Sigmoid colon (tissue), 6 donors: ENCODE measurements at regions not wholly inside any gene's neighbourhood (a gene's known extent, or its start where the extent isn't known, plus 50 kb on each side); places are given as distances from the start of the nearest gene placed in this dataset.

ENCODE experiments used
- DNase-seq: peaks from one replicate; pipeline ENCODE4 v3.0.0-alpha.2; 2019
- H3K27ac ChIP-seq, 4 donors: fragments of 200-600 bp; sonication (generic); one replicate each; pipeline ENCODE4 v1.5.1; 2016 to 2019; ENCODE audit warnings: mild to moderate bottlenecking in 1 of 4
- H3K27me3 ChIP-seq, 3 donors: fragments of 200-600 bp; sonication (generic); one replicate each; pipeline ENCODE4 v1.5.1; 2019; ENCODE audit warnings: mild to moderate bottlenecking in 1 of 3
- H3K36me3 ChIP-seq, 4 donors: fragments of 200-600 bp; sonication (generic); one replicate each; pipeline ENCODE4 v1.5.1; 2016 to 2019
- H3K4me1 ChIP-seq, 4 donors: fragments of 200-600 bp; sonication (generic); one replicate each; pipeline ENCODE4 v1.5.1; 2017 to 2019
- H3K4me3 ChIP-seq, 4 donors: fragments of 200-600 bp; sonication (generic); one replicate each; pipeline ENCODE4 v1.5.1; 2017 to 2019; ENCODE audit warnings: mild to moderate bottlenecking in 2 of 4, moderate library complexity in 1 of 4
- H3K9me3 ChIP-seq, 4 donors: fragments of 200-600 bp in 3 of 4; sonication (generic) in 3 of 4; one replicate each; pipeline versions ENCODE4 v1.5.1 to v1.6.1; 2013 to 2019
- EP300 ChIP-seq, 4 donors: sonication (generic); formaldehyde crosslinking; IDR thresholded peaks; one replicate each; pipeline ENCODE4 v1.6.1; 2017; ENCODE audit warnings: antibody characterized with exemption in 4 of 4
- POLR2A ChIP-seq, 2 donors: fragments of 450-650 bp; IDR thresholded peaks; one replicate each; pipeline ENCODE4 v1.6.1; 2016; ENCODE audit warnings: antibody characterized with exemption in 2 of 2, mild to moderate bottlenecking in 2 of 2, moderate library complexity in 2 of 2
- POLR2AphosphoS5 ChIP-seq, 4 donors: sonication (generic); formaldehyde crosslinking; IDR thresholded peaks; one replicate each; pipeline ENCODE4 v1.6.1; 2017; ENCODE audit warnings: antibody characterized with exemption in 4 of 4
- WGBS, 2 donors: extraction: QIAGEN DNeasy Blood & Tissue Kit; methylation state at CpG; one replicate each; pipeline ENCODE4 v1.1.7; 2013; 5-methylcytosine and 5-hydroxymethylcytosine counted together
- intact Hi-C: fragments of 100-400 bp; cut with DNase I; formaldehyde crosslinking; loops from one replicate; pipeline ENCODE4 v1.15.1; 2023
- TF ChIP-seq, protein P1 (sequence below), 4 experiments: fragments of 450-650 bp in 3 of 4; fragments of 200-600 bp in 1 of 4; IDR thresholded peaks; one replicate each; pipeline ENCODE4 v1.5.1; 2016 to 2019; ENCODE audit warnings: antibody characterized with exemption in 4 of 4, mild to moderate bottlenecking in 3 of 4, moderate library complexity in 2 of 4
- donor health status: healthy with polysubstance abuse.
- donor health status: healthy.

DNA sequence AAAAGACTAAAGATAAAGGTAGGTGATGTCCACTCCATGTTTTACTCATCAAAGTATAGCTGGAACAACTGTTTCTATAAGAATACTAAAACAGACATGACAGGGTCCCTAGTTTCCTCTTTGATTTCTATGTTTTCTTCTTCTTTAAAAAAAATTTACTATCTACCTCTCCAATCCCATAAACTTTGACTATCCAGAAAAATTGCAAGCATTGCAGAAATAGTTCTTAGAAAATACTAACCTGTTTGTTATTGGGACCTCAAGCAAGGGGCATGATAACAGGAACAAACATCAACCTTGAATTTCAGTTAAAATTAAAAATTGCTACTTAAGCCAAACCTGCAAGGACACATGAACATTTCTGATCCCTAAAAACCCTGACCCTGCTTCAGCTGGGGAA, 1226.5 kb downstream of the C4orf33 start:
- Histone ChIP-seq H3K9me3 (no peaks in the 10 kb centered on the region), H3K4me1 (no peaks in the 10 kb centered on the region), H3K36me3 (no peaks in the 10 kb centered on the region), H3K27ac (no peak overlapping the region), H3K4me3 (no peak overlapping the region), H3K27me3 (no peaks in the 10 kb centered on the region)
- intact Hi-C loops, result no loop called here
- TF ChIP-seq EP300 (IDR thresholded peaks at IDR 0.05) (no peak), POLR2A (IDR thresholded peaks at IDR 0.05) (no peak), POLR2AphosphoS5 (IDR thresholded peaks at IDR 0.05) (no peak)
- TF ChIP-seq, protein P1, sequence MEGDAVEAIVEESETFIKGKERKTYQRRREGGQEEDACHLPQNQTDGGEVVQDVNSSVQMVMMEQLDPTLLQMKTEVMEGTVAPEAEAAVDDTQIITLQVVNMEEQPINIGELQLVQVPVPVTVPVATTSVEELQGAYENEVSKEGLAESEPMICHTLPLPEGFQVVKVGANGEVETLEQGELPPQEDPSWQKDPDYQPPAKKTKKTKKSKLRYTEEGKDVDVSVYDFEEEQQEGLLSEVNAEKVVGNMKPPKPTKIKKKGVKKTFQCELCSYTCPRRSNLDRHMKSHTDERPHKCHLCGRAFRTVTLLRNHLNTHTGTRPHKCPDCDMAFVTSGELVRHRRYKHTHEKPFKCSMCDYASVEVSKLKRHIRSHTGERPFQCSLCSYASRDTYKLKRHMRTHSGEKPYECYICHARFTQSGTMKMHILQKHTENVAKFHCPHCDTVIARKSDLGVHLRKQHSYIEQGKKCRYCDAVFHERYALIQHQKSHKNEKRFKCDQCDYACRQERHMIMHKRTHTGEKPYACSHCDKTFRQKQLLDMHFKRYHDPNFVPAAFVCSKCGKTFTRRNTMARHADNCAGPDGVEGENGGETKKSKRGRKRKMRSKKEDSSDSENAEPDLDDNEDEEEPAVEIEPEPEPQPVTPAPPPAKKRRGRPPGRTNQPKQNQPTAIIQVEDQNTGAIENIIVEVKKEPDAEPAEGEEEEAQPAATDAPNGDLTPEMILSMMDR (IDR thresholded peaks at IDR 0.05), result no peak
- DNase-seq, result no peak

DNA sequence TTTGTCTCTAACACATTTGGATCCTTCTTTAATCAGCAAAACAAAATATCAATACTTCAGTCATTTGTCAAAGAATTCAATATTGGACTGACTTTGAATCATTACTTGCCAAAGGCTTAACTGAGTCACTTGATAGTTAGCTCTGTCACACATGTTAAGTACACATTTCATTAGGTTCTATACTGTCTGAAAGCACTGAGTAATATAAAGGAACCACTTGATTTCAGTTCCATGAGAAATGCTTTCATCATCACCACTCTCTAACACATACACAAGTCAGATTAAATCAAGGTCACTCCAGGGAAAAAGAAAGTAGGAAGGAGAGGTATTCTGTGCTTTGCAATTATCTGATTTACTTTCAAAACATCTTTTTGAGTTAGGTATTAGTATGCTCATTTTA, 1233.1 kb downstream of the C4orf33 start:
- no peaks in the 10 kb centered on the region for H3K27me3 ChIP-seq
- H3K36me3 ChIP-seq, result no peaks in the 10 kb centered on the region
- TF ChIP-seq, protein P1 (IDR thresholded peaks at IDR 0.05), result no peak
- TF ChIP-seq POLR2A (IDR thresholded peaks at IDR 0.05), result no peak
- TF ChIP-seq POLR2AphosphoS5 (IDR thresholded peaks at IDR 0.05), result no peak
- no peak for TF ChIP-seq EP300 (IDR thresholded peaks at IDR 0.05)
- intact Hi-C loops, result no loop called here
- H3K9me3 ChIP-seq, result no peaks in the 10 kb centered on the region
- H3K27ac ChIP-seq, result no peak overlapping the region
- no peak overlapping the region for H3K4me3 ChIP-seq
- H3K4me1 ChIP-seq, result no peaks in the 10 kb centered on the region
- DNase-seq, result no peak

DNA sequence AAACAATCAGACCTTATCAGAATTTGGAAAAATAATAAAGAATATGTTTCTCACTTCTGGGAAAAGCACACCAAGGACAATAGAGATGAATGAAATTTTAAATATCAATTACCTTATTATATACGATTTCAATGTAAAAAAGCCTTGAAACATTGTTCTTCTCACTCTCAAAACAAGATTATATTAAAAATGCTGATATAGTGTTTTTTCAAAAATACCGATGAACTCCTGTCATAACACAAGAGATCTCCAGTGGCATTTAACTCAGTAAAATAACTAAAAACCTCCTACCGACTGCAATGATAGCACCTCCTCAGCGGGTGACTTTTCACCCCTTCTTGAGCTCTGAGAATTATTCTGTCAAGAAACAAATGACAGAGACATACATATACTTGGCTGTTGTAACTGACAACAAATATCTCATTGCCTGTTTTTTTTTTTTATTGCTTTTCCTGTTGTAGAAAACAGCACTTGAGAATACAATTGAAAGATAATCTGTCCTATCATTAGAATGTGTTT, 1237.3 kb downstream of the C4orf33 start:
- H3K27ac ChIP-seq, result no peak overlapping the region
- TF ChIP-seq POLR2A (IDR thresholded peaks at IDR 0.05) (no peak), EP300 (IDR thresholded peaks at IDR 0.05) (no peak), POLR2AphosphoS5 (IDR thresholded peaks at IDR 0.05) (no peak)
- TF ChIP-seq, protein P1 (IDR thresholded peaks at IDR 0.05), result no peak
- no peak overlapping the region for H3K4me3 ChIP-seq
- no peaks in the 10 kb centered on the region for H3K36me3 ChIP-seq
- no peaks in the 10 kb centered on the region for H3K4me1 ChIP-seq
- no peaks in the 10 kb centered on the region for H3K9me3 ChIP-seq
- intact Hi-C loops, result no loop called here
- no peak for DNase-seq
- no peaks in the 10 kb centered on the region for H3K27me3 ChIP-seq
- 87 to 91% methylated on average over 4 of the region's 4 CpGs for WGBS, 2 donors

DNA sequence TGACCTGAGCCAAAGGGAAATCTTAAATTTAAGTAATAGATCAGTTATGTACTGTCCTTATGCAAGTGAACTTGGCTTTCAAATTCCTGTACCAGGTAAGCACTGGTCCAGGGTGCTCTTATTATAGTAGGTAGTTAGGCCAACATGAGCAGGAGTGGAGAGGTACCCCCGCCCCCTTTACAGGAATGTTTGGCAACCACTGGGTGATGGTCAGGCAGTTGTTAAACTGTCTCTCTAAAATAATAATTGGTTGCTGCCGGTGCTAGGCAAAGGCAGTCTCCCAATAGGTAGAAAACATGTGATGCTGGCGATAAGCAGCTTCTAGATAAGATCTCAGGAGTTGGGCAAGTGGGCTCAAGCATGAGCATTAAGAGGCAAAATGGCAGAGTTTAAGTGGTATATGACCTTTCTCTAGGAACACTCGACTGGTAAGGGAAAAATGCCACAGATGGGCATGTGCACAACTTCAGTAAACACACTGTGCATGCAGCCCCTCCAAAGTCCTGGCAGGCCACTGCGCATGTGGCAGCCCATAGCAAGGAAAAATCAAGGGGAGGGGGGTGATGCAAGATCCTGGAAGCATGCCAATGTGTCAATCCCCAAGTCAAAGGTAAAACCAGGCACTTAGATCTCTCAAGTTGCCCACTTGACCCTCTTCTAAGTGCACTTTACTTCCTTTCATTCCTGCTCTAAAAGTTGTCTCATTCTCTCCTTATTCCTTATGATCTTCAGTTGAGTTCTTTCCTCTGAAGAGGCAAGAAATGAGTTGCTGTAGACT, 1239.7 kb downstream of the C4orf33 start:
- Histone ChIP-seq H3K4me3 (no peak overlapping the region), H3K4me1 (no peaks in the 10 kb centered on the region), H3K9me3 (no peaks in the 10 kb centered on the region), H3K27me3 (no peaks in the 10 kb centered on the region), H3K36me3 (no peaks in the 10 kb centered on the region), H3K27ac (no peak overlapping the region)
- no peak for DNase-seq
- intact Hi-C loops, result no loop called here
- 81 to 84% methylated on average over 5 of the region's 5 CpGs for WGBS, 2 donors
- no peak for TF ChIP-seq POLR2AphosphoS5 (IDR thresholded peaks at IDR 0.05)
- TF ChIP-seq, protein P1 (IDR thresholded peaks at IDR 0.05), result no peak
- TF ChIP-seq POLR2A (IDR thresholded peaks at IDR 0.05), result no peak
- no peak for TF ChIP-seq EP300 (IDR thresholded peaks at IDR 0.05)
